ENCODE measurements at regions not wholly inside any gene's neighbourhood (a gene's known extent, or its start where the extent isn't known, plus 50 kb on each side); places are given as distances from the start of the nearest gene placed in this dataset.

DNA sequence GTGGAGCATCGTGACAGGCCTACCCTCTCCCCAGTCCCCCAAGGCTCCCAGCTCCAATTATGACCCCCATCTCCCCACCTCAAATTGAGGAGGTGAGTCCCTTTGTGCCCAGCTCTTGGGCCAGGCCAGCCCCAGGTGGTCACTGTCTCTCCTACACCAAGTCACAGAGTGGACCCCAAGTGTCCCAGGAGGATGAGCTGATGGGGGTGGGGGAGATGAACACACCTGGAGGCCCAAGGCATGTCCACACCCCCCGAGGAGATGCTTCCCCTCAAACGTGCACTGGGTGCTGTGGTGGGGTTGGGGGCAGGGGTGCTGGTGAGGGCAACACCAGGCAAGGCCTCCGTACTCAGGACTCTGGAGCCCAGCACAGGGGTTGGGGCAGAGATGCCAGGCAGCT lies 73.2 kb downstream of the RBFOX3 start:
- TF ChIP-seq, protein P1, sequence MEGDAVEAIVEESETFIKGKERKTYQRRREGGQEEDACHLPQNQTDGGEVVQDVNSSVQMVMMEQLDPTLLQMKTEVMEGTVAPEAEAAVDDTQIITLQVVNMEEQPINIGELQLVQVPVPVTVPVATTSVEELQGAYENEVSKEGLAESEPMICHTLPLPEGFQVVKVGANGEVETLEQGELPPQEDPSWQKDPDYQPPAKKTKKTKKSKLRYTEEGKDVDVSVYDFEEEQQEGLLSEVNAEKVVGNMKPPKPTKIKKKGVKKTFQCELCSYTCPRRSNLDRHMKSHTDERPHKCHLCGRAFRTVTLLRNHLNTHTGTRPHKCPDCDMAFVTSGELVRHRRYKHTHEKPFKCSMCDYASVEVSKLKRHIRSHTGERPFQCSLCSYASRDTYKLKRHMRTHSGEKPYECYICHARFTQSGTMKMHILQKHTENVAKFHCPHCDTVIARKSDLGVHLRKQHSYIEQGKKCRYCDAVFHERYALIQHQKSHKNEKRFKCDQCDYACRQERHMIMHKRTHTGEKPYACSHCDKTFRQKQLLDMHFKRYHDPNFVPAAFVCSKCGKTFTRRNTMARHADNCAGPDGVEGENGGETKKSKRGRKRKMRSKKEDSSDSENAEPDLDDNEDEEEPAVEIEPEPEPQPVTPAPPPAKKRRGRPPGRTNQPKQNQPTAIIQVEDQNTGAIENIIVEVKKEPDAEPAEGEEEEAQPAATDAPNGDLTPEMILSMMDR (IDR thresholded peaks at IDR 0.05): no peak
- TF ChIP-seq POLR2A (IDR thresholded peaks at IDR 0.05): no peak

All from breast epithelium (tissue), 3 donors.